ENCODE measurements at regions not wholly inside any gene's neighbourhood (a gene's known extent, or its start where the extent isn't known, plus 50 kb on each side); places are given as distances from the start of the nearest gene placed in this dataset.
"Not testable (repeated sequence)": the region's sequence is repeated elsewhere in the genome, so short reads cannot be mapped to it uniquely, and the experiment has no call there.

DNA sequence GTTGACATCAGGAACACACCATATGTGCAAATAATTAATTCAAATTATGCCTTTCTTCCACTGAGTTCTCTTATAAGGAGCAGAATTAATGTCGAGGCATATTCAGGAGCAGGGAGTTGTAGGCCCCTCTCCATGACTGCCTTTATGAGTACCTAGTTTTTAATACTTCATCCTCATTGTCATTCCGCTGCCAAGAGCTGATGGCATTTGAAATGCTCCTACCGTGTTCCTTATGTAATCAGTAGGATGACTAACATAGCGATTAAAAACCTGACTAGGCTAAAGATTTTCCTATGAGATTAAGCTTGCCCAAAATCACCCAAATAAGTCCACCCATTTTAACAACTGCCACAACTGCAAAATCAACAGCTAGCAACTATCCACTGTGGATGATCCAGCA, 220.6 kb downstream of the DHX15 start:
- no peak for DNase-seq

DNA sequence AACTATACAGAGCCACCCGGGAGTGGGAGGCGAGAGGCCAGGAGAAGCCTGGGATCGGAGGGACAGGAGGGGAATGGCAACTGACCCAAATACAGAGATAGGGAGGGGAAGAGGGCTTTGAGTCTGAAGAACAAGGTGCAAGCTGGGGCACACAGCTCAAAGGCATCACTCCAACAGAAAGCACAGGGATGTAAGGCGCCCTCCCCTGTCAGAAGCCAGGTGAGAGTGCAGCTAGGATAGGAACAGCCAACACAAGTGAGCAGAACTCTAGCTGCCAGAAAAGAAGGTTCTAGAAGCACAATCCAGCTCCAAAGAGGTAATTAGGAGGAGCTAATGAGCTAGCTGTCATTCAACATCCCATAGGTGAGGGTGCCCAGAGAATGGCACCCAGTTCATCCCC, 232.2 kb downstream of the DHX15 start:
- DNase-seq, result no peak

DNA sequence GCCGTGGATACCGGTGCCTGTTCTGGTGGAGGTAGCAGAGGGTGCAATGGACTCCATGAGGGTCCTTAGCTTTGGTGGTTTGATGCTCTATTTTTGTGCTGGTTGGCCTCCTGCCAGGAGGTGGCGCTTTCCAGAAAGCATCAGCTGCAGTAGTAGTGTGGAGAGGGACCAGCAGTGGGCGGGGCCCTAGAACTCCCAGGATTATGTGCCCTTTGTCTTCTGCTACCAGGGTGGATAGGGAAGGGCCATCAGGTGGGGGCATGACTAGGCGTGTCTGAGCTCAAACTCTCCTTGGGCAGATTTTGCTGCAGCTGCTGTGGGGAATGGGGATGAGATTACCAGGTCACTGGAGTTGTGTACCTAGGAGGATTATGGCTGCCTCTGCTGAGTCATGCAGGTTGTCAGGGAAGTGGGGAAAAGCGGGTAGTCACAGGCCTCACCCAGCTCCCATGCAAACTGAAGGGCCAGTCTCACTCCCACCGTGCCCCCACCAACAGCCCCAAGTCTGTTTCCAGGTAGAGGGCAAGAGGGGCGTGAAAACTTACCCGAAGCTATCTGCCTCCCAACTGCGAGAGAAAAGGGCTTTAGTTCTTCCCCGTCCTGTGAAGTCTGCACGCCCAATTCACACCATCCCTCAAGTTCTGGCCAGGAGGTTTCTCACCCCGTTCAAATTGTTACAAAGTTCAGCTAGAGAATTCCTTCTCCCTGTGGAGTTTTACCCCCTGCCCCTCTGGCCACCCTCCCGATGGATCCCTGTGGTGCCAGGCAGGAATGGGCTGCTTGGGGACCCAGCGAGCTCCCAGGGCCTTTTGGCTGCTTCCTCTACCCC, 235.0 kb downstream of the DHX15 start:
- not testable (repeated sequence) for DNase-seq

DNA sequence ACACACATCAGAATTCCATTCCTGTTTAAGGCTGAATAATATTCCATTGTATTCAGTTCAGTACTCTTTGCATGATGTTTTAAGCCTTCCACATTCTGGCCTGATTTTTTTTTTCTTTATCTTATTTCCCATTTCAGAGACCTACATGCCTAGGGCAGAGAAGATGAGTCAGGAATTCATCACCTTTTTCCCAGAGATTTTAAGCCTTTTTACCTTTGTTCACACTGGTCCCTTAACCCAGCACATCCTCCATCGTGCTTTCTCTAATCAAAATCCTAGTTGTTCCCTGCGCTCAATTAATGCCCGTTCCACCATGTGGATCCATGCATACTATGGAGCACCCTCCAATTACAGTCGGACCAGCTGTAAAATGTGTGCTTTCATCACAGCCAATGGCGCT, 245.1 kb downstream of the DHX15 start:
- no peak for DNase-seq

DNA sequence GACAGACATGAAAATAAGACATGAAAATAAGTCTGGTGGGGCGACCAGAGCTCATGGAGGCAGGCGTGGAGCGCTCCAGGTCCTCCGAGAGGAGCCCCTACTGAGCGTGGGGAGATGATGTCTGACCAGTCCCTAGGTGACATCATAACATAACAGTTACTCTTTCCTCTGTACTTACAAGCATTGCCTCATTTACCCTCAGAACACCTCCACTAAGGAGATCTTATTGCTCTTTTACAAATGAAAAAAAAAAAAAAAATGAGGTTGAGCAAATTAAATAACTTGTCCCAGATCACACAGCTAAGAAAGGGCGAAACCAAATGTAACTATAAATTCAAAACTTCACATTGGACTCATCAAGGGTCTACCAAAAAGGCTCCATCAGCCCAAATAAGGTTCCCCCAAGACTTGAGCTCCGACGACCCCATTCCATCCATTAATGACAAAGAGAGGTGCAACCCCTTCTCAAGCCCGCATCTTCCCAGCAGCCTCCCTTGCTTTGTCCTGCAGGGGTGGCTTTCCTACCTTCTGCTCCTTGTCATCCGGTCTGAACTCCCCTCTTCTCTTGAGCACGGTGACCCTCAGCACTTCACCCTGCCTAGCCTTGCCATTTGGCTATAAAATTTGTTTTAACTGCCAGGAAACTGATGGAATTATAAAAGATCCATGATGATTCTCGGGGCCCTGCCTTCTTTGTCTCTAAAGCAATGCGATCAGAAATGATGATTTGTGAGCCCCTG, 246.7 kb downstream of the DHX15 start:
- no peak for DNase-seq

DNA sequence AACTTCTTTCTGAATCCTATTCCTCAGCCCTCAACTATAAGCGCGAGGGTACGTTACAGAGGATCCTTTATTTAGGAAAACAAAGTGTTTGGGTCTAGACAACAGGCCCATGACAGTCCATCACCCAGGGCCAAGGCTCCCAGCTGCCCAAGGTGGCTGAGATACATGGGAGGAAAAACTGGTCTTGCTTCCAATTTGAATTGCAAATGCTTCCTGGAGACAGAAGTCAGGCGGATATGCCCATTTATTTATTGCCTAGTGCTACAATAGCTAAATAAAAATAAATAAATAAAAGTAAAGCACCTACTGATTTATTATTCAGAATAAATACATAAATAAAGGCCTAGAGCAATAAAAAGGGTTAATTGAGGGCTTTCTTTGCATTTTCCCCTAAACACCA, 248.7 kb downstream of the DHX15 start:
- DNase-seq, result no peak

DNA sequence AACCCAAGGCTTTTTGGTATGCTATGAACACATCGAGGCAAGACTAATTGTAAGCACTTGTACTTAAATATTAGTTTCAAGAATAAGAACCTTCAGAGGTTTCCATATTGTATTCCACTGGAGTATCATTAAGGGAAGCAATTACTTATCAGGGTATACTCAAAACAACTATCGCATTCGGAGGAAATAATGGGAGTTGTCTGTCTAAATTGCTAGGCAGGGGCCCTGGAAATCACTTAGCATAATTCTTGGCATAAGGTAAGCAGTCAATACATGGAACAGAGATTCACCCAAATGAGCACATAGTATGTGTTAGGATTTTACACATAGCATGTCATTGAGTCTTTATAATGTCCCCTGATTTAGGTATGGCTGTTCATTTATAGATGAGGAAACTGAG, 249.4 kb downstream of the DHX15 start:
- no peak for DNase-seq

DNA sequence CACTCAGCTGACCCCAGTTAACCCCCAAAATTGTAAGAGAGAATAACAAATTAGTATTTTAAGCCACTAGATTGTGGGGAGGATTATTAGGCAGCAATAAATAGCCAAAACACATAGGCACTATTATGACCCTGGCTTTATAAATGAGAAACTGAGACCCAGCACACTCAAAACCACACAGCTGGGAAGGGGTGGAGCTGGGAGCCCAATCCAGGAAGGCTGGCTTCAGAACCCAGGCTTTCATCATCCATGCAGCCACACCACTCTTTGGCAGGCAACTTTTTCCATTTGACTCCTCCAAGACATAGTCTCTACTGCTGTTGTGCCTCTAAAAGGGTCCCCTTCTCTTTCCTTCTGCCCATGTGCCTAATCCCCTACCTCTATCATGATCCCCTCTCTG, 253.8 kb downstream of the DHX15 start:
- DNase-seq, result no peak

DNA sequence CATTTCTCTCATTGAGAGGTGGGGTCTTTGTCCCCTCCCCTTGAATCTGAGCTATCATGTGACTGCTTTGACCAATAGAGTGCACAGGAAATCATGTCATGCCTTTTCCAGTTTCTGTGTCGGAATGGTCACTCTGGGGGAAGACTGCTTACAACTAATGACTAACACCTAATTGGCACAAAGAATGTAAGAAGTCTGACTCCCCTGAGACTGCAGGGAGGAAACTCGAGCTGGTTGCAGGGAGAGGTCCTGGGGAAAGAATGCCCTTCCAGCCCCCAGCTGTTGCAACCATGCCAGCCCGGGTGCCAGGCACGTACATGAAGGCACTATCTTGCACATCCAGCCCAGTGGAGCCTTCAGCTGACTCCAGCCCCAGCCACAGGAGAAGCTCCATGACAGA, 254.2 kb downstream of the DHX15 start:
- DNase-seq, result no peak

DNA sequence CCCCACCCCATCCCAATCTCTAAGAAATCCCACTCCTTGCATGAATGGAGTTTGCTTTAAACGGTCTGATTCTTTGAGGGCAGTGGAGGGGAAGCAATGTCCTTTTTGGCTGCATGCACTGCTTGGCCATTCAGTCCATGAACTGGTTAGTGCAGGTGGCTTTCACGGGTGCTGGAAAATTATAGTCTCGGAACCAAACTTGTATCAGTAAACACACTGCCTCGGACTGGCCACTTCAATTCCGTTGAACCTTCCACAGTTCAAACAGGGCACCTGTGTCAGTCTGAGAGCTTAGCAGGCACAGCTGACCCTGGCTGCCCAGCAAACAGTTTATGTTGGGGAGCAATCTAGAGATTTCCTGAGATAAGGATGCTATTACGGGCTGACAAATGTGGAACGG, 255.6 kb downstream of the DHX15 start:
- DNase-seq, result no peak

DNA sequence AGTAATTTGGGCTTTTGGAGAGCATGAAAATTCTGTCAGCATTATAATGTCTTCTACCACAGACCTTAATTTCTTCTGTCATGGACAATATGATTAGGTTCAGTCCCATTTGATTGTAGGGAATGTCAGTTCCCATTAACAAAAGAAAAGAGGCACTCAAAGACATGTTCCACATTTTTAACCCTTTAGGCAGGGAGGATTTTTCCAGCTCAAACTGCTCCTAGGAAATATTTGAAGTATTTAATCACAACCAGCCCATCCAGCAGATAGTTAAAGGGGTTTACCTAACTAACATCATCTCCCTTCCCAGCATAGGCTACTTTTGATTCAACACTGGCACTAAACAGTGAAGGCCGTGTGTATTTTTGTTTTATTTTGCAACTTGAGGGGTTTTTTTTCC, 256.0 kb downstream of the DHX15 start:
- no peak for DNase-seq

DNA sequence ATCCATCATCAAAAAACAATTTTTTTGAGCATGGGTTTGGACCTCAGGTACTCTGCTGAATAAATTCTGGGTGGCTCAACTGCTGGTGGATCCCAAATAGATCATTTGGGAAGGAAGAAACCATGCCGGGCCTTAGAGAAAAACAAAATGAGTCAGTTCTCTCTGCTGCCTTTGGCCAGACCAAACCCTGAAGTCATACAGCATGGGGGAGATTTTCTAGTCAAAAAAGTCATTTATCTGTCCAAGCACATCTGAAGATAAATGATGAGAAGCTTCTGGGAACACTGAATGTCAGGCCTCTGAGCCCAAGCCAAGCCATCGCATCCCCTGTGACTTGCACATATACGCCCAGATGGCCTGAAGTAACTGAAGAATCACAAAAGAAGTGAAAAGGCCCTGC, 261.4 kb downstream of the DHX15 start:
- no peak for DNase-seq

DNA sequence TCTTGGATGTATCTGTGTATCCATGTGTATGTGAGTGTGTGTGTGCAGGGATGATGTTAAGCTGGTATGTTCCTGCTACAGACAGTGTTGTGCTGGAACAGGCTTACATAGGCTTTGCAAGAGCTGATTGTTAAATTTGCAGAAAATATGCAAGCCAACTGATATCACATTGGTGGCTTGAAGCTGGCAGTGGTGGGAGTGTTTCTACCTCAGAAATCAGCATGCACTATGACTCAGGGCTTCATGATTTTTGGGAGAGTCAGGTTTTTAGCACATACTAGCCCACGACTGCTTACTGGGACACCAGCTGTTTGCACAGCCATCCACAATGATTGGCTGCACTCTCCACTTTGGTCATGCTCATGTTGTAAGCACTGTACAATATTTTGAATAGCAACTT, 261.8 kb downstream of the DHX15 start:
- DNase-seq, result no peak

DNA sequence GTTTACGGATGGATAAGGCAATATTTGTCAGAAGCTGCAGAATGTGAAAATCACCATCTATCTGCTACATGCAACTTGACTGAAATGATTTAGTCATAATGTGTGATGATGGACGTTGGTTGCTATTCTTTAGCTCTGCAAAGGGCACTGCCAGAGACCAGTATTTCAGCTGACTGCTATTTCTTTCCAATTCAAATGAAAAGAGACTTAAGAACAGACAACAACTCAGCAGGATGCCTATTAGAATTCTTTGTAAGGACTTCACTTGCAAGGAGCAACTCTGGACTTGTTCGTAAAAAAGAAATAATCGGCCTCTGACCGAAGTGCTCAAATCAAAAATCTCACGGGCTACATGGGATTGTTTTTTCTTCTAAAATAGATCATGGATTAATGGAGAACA, 262.7 kb downstream of the DHX15 start:
- DNase-seq, result no peak

DNA sequence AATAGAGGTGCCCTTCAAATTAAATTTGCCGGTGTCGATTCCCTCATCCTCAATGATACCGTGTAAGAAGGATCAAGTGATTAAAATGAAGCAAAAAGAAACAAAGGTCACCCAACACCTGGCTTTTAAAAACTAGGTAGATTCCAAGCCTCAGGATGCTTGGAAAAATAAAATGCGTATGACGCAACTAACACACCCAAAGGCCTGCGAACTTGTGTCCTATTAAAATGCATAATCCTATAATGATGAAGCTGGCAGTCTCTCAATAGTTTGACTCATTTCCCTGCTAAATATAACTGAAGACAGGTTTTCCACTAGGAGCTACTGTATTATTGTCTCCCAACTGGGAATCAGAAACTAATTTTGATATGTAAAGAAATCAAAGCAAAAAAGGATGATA, 263.2 kb downstream of the DHX15 start:
- no peak for DNase-seq

DNA sequence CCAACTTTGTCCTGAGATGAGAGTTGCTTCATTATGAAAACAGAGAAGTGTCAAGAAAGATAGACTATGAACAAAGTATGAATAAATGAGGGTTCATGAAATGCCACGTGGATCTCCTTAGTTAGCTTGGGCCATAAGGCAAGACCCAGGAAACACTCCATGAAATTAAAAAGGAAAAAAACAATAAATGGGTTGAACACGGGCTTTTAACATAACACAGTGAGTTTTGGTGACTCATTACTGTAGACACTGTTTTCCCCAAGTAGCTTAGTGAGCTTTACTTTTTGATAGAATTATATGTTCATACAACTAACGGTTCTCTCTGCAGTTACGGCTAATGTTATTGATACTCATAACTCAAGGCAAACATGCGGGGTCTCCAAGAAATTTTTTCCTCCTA, 265.0 kb downstream of the DHX15 start:
- DNase-seq, result no peak

DNA sequence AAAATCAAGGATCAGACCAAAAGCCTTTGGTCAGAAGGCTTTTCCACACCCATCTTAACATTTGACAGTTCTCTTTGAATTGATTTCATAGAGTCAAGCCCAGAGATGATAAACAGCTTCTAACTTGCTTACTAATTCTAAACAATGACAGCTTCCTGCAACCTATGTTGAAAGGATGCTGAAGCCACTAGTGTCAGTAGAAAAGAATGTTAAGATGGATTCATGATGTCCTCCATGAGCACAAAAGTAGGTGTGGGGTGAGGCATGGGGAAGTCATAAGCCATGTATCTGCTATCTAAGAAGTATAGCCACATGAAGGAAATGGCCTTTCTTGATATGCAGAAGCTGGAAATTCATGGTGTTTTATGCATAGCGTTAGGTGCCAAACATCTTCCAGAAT, 269.3 kb downstream of the DHX15 start:
- DNase-seq, result no peak

DNA sequence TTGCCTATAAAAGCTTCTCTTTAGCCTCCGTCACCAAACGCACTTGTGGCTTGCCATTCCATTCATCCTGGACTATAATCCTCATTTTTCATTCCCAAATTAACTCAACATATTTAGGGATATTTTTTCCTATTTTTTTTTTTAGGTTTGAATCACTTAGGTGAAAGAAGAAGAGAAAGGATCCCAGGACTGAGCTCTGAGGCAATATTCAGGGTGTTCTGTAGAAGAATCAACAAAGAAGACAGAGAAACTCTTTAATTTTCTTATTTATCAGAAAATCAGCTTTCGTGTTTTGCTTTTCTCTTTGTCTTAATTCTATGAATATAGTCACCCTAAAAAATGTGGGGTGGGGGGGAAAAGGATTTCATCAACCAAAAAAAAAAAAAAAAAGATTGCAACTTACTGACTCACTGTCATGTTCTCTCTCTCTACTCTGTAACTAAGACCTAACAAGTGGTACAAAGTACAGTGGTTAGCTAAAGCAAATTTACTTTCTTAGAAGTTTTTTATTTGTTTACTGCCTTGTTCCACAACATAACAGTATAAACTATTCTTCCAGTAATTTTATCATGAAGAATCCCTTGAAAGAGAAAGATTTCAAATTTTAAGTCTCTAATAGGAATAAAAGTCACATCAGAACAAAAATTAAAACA, 272.0 kb downstream of the DHX15 start:
- no peak for DNase-seq

DNA sequence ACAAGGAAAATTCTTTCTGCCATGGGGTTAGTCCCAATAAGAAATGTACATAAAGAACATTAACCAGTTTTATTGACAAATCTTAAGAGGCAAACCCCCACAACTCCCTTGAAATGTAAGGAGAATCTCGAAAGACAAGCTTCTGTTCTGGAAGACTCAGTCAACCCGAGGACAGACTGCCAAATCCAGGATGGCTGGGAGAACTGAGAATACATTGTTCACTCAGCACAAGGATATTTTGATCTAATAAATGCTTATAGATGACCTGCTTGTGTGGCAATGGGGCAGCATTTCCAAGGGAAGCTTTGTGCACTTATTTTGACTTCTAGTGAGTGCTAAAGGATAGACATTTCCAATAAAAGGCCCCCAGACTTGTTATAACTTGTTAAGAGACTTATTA, 280.4 kb downstream of the DHX15 start:
- no peak for DNase-seq

DNA sequence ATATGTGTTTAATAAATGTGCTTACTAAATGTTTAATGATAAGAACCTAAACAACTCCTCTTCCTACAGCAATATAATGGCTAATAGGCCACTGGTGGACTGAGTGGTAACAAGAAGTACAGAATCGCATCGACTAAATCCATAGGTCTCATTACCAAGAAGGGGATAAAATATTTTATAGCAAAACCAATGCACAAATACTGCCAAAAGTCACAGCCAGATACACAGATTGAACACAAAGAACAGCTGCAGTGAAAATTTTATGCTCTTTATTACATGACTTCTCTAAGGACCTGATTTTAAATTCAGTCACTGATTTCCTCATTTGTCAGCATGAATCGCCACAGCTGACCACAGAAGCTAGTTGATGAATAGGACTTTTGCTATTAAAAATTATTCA, 285.4 kb downstream of the DHX15 start:
- no peak for DNase-seq

DNA sequence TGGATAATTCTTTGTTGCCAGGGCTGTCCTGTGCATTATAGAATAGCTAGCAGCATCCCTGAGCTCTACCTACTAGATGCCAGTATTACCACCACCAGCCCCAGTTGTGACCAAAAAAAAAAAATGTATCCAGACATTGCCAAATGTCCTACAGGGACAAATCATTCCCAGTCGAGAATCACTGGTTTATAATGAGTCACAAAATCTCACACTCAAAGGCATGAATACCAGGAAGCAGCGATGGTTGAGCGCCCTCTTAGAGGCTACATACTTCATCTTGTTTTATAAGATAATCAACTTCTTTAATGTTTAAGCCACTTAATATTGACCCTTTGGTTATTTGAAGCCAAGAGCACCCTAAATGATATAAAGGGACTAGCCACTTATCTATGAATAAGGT, 297.3 kb downstream of the DHX15 start:
- DNase-seq, result no peak

DNA sequence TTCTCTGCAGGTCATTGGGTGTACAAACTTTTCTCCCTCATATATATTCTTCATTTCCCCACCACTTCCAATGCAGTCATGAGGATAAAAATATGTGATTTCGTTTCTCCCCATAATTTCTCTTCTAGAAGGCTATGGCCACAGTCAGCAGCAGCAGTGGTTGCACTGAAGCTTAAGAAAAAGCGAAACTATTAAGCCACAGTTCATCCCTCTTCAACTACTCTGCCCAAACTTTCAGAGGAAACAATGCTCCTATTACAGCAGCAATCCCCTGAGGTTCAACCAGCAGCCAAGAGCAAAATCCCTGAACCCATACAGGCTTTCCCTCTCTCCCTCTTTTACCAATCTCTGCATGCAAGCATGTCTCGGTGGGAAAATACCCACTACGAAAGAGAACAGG, 298.6 kb downstream of the DHX15 start:
- DNase-seq, result no peak

DNA sequence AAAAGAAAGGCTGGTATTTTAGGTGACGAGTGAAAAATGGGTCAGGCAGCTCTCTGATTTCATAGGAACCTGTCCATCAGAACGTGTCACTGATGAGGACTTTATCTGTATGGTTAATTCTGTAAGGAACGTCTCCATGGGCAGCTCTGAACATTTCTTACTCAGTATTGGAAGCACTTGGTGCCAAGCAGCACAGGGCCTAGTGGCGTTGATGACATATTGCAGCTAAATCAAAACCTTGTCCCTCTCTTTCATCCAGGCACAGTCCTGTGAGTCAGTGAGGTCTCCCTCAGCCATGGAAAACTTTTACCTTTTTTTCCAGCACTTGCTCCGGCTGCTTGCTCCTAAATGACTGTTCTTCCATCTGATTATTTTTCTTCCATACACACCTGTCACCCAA, 301.9 kb downstream of the DHX15 start:
- DNase-seq, result no peak

DNA sequence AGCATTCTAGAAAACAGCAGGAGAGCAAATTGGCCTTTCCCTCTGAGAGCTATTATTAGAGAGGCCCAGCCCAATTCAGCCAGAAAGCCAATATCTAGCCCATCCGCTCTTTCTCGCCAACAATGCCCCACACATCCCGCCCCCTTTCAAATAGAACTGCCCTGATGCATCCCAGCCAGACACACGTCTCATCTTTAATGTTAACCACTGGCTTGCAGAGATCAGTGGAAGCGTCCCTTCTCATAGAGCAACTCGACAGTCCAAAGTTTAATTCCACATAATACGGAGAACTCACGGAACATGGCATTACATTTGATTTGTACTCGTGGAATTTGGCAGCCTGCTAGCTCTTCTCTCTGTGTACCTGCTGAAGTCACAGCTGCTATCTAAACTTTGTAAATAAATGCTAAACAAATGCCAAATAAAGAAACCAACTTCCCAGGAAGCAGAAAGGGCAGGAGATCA, 304.4 kb downstream of the DHX15 start:
- DNase-seq, result no peak

All from NCI-H446 (cell line).